Activated CD4-positive, alpha-beta T cell treated with anti-CD3 and anti-CD28 coated beads, Interleukin-10, Interleukin-2, amounts not matched to agents 100 ng/mL and 50 ng/mL, durations not matched to agents 16 hours and 8 hours (primary cell): ENCODE measurements at regions not wholly inside any gene's neighbourhood (a gene's known extent, or its start where the extent isn't known, plus 50 kb on each side); places are given as distances from the start of the nearest gene placed in this dataset.
"Not testable (repeated sequence)": the region's sequence is repeated elsewhere in the genome, so short reads cannot be mapped to it uniquely, and the experiment has no call there.

ENCODE experiments used
- DNase-seq: peaks from one replicate; pipeline ENCODE4 v3.0.0-alpha.2; 2020

DNA sequence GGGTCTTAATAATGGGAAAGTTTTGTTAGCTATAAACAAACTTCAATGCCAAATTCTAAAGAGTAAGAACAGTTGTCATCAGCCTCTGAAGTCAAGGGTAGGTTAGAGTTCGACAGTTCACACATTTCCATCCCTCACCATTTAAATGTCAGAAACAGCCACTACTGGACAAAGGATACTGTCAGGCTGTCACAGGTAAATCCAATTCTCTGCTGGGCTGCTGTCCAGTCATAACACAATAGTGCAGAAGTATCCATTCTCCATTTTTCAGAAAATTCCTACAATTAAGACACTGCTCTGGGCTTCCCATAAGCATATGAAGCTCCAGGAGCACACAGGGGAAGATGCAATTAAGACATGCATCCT lies 221.4 kb downstream of the RPS29 start:
- no peak for DNase-seq

DNA sequence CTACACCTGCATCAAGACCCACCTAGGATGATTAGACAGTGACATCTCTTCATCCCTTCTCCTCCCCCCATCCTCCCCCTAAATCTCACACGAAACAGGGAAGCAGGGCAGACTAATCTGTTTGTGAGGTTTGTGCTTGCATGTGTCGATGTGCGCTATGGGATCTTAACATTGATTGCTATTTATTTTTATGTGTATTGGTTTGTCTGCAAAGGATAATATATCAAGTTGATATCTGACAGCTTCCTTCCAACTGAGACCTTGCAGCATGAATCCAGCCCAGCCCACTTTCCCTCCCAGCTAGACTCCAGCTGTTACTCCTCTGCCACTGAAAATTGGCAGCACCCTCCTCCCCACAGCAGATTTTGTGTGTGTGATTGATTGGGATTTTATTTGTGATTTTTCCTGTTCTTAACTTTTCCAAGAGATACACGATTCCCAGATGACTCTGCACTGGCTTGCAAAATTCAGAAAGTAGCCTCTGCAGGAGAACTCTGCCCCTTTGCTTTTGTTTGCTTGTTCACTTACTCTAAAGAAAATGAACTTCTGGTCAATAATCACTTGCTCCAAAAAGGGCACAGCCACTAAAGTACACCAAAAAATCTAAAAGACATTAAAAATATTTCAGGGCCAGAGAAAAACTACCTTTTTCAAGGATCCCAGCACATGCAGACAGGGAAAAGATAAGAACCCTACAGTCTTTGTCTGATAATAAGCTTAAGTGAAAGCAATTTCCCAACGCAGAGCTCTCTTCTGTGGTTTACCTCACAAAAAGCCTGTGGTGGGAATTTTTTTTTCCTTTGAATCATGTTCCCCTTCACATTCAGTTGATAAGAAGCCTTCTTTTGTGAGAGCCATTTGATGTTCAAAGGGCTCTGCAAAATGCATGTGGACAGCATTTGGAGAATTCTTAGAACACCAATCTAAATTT lies 222.1 kb downstream of the RPS29 start:
- no peak for DNase-seq

DNA sequence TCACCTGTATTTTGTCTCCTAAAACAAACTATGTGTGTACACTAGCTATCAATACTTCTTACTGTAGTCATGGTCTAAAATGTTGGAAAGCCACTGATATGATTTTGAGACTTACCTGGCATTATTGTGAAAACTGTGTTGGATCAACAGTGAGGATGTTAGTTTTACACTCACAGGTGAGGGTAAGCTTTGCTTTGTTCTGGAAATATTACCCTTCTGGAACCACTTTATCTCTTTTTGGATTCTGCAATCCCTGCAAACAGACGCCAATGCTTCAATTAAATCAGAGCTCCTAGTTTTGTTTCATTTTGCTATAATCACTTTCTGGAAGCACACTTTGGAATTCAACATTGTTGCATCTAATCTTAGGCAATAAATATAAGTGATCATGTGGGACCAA lies 223.3 kb downstream of the RPS29 start:
- no peak for DNase-seq

DNA sequence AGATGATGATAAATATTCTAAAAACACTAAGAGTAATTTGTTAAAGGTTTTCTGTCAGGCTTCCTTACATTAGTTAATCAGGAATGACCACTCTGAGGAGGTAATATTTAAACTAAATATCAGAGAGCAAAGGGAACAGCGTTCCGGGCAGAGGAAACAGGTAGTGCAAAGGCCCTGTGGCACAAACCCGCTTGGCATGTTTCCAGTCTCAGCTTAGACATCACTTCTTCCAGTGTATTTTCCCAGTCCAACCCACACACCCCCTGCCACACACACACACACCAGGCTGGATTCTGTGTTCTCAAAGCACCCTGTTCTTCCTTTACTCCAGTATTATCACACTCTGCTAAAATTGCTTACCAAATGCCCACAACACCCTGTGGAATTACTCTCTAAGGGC lies 247.1 kb downstream of the RPS29 start:
- no peak for DNase-seq

DNA sequence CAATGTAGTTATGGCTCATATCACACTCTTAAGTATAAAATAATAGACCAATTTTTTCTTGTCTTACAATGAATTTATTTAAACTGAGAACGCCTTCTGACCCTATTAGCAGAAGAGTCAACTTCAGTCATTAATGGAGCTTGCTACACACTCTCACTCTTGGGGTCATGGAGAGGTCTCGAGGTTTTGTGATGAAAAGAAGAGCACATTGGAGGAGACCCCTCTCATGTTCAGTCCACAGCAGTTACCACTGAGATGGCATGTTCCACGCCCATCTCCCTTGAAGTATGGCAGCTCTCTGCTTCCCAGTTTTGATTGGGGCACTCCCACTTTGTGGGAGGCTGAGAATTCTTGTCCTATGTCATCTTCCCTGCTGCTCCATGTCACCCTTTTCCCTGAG lies 266.4 kb downstream of the RPS29 start:
- DNase-seq: no peak

DNA sequence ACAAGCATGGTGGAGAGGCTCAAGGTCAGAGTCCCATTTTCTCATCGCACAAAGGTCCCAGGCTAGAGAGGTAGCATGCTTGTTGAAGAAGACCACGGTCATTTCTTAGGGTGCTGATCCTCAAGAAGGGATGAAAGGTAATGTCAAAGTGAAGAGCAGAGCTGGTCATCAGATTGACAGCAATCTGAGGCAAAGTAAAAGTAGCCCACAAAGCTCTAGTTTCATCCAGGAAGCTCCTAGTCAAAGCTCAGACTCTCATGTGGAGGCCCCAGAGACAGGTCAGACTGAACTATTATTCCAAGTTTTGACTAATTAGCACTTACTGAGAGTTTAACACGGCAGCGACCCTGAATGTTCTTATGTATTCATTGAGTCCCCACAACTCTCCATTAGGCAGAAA lies 270.6 kb downstream of the RPS29 start:
- no peak for DNase-seq

DNA sequence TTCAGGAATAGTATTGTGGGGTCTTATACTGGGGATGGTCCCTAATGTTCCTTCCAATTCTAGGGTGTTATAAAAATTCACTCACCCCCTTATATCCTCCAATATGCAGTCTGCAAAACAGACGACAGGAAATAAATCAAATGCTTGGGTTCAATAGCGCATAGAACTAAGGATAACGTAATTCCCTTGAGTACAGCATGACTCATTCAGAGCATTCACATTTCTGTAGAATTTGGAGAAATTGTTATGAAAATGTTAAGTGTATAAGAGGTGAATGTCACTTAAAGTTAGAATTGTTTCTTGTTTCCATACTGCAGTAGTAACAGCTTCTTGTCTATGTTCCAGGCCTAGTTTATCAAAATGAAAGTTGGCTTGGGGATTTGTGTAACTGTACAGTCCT lies 271.4 kb downstream of the RPS29 start:
- no peak for DNase-seq

DNA sequence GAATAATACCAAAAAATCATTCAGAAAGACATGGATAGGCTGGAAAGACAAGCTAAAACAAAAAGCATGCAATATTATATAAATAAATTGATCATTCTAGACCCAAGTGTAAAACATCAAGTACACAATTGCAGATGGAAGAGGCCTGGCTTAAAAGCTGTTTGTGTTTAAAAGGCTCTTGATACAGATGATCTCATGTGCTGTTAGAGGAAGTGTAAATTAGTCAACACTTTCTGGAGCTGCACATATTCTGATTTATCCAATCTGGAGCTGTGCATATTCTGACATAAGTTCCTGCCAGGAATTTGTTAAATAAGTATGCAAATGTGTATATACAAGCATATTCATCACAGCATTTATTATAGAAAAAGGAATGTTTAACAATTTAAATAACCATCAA lies 273.1 kb downstream of the RPS29 start:
- DNase-seq: no peak

DNA sequence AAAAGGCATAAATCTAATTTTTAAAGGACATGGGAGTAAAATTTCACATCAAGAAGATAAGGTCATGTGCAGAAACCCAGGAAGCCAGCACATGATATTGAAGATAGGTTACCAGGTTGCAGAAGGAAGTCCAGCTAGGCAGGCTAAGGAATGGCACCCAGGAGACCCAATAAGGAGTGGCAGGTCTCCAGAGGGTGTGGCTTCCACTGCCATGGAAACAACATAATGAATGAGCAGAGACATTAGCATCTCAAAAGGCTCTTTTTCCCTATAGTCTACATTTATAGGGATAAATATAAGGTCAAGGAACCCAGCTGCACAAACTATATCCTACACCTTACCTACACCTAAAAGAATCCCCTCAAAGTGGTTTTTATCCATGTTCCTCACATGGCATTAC lies 275.9 kb downstream of the RPS29 start:
- no peak for DNase-seq

DNA sequence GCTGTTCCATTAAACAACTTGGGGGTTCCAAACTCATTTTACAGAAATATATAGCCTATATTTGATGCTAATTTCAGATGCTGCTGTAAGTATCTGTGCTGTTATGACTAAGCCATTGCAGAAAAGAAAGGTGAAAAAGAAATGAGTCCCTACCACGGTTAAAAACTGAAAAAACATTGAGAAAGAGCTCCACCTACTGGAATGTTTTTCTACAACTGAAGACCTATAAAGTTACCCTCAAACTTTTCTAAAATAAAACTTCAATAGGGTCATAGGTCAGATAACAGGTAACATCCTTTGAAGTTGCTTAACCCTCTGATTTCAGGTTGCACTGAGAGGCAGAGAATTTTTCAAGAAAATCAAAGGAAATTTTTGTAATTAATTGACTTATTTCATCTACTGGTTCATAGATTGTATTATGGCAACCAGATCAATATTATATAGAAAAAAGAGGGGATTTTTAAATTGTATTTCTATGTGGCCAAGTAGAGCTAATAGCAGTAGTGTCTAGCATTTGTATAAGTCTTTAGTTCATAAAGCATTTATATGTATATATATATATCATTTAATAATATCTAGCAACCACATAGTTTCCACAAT lies 279.9 kb downstream of the RPS29 start:
- DNase-seq: peak; percentile 38

DNA sequence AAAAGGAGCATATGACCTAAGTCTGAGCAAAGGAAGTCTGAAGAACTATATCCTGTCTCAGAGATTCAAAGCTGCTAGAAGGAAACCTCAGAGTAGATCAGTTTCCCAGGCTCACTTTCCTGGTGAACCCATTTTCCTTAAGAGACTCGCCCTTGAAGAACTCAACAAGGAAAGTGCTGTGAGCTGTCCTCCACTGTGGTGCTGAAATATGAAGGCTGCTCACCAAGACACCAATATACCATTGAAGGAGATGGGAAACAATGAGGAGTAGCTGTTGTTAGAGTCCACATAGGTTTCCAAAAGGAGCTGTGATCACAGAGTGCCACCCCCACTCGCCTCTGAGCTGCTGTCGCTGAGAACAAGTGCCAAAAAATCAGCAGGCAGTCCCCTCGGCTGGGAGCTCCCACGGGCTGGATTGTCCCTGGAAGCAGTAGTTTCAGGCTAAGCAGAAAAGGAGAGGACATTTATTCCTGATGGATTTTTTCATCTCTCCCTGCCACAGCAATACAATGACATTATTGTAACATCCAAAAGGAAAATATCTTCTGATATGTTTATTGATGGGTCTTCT lies 282.1 kb downstream of the RPS29 start:
- DNase-seq: no peak

DNA sequence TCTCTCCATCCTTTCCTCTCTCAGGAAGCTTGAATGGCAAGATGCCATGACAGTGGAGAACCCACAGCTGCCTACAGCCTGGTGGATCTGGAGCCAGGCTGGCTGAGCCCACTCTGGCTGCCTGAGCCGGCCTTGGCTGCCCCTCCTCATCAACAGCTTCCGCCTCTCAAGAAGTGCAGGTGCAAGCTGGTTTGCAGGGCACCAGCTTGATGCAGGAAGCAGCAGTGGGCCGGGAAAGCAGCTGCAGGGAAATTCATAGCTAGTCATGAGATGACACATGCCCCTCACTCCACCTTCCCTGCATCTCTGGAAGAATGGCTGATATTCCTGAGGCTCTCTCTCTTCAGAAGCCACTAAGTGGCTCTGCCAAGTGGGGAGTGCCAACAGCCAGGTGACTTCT lies 289.1 kb downstream of the RPS29 start:
- DNase-seq: no peak

DNA sequence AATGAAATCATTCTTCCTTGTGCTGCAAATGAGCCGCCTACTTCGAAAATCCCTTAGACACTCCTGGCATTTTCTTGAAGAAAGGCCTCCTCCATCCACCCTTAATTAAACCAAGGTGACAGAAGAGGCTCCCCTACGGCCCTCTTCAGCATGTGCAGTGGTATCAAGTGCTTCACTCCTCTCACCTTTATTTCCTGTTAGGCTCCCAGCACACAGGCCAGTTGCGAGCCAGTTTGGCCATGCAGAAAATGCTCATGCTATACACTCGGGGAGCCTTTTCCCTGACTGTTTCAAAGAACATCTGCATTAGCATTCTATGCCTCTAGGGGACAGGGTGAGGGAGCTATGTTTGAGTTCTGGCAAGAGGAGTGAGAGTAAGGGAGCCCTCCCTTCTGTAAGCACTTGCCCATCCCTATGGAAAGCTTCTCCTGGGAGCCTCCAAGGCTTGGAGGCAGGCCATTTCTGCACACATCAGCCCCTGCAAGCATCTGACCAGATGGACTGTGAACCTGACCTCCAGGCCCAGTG lies 291.5 kb downstream of the RPS29 start:
- DNase-seq: no peak

DNA sequence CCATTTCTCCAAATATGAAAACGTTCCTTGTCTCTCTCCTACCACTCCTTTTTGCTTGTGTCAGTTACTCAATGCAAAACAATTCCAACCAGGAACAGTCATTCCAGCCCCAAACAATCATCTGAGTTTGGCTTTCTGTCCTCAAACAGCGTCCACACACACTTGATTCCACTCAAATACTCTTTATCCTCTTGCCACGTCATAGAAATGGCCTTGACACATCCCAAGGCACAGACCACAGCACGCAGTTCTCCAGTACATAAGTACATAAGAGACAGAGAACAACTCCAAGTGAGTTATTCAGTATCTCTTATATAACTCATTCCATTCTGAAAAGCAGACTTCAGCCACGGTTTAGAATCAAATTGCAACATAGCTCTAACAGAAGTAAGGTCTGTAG lies 299.2 kb downstream of the RPS29 start:
- no peak for DNase-seq

DNA sequence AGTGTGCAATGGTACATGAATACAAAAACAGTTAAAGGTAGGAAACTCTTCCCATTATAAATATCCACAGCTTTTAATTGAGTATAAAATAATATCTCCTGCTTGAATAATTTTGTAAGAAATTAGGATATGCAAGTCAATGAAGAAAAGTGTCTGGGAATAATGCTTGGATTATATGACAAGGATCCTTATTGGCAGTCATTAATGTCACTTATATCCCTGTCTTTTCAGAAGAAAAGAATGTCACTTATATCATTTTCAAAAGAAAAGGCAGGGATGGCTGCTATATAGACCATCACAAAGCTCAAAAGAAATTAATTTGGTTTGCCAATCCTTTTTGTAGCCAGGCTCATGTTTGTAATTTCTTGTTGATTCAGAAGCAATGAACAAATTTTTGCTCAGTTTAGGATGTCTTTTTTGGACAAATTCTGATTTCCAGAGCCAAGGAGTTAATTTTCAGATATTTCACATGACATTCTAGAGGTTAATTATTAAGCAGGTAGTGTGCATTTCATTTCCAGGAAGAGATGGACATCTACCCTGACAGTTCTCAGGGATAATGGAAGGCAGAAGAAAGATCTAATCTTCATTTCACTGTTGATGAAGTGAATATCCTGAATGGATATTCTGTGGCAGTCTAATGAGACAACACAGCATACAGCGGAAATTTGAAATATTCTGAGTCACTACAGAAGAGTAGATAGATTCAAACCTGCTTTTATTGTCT lies 299.8 kb downstream of the RPS29 start:
- no peak for DNase-seq

DNA sequence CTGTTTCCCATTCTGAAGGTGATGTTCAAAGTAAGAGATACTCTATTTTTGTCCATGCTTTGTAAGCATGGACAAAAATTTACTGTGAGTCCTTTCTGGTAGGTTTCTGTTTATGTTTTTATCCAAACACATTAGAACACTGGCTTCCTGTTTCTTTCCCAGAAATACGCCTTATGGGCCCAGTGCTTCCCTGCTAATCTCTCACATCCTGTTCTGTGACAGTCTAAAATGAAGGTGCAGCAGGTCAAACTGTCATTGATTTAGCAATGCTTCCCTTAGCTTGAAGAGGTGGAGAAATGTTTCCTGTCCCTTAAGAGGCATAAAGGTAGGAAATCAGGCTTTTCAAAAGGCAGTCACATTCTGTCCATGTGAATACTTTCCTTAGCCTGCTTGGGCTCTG lies 305.6 kb downstream of the RPS29 start:
- DNase-seq: no peak

DNA sequence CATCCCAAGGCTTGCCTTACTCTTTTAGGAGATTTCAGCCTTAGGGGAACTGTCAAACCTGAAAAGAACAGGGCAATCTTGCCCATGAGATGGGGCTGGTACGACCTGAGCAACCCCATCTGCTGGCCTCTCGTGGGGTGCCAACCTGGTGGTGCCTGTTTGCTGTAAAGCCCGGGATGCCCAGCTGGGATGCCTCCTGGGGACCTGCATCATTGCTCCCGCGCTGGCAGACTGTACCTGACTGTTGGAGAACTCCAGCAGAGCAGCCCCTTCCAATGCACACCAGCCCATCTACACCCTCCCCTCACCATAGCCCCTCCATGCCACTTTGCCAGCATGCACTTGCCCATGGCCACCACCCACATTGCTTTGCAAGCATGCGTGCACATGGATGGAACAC lies 335.7 kb downstream of the RPS29 start:
- DNase-seq: no peak

DNA sequence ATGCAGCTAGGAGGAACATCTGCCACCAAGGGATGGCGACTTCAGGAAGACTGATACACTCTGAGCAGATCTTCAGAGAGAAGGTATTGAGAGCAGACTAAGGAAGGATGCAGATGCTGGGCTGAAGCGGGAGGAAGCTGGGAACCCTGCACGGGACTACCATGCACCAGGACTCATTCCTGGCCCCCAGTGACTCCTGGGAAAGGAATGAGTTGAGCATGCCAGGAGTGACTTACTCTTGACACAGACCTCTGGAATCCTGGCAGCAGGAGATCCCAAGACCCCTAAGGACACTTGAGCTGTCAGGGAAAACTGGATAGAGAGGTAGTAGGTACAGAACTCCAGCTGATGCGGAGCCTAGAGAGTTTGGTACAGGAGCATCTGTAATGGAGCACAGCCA lies 336.1 kb downstream of the RPS29 start:
- no peak for DNase-seq

DNA sequence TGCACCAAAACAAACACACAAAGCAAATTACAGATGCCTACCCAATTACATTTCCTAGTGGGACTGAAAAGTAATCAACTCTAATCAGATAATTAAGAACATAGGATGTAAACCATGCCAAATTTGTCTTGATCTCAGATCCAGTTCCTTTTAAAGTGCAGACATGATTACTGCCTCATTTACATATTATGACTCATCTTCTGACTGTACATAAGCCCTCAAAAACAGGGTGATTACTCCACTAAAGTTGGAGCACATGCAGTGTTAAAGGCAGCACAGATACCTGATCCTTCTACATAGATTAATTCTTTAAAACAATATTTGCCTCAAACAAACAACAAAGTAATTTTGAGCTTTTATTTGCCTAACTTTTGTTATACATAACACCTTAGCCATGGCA lies 337.2 kb downstream of the RPS29 start:
- DNase-seq: no peak

DNA sequence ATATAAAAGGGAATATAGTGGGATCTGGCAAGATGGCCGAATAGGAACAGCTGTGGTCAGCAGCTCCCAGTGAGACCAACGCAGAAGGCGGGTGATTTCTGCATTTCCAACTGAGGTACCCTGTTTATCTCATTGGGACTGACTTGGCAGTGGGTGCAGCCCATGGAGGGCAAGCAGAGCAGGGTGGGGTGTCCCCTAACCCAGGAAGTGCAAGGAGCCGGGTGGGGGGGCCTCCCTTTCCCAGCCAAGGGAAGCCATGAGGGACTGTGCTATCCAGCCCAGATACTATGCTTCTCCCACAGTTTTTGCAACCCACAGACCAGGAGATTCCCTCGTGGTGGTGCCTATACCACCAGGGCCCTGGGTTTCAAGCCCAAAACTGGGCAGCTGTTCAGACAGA lies 342.4 kb downstream of the RPS29 start:
- not testable (repeated sequence) for DNase-seq

DNA sequence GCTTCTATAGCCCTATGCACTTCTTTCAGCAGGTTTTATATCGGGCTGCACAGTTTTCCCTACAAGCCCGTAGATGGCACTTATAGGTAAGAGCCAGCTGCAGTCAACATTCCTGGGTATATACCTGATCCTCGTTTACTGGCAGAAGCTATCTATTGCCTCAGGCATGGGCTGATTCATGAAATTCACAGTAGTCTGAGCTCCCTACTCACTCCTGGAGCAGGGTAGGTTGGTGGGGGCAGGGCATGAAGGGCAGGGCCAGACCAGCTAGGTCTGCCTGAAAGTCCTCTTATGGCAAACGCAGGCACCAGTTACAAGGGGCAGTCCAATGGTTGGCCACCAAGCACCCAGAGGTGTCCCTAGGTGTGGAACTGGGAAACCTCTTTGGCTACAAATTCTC lies 345.8 kb downstream of the RPS29 start:
- no peak for DNase-seq

DNA sequence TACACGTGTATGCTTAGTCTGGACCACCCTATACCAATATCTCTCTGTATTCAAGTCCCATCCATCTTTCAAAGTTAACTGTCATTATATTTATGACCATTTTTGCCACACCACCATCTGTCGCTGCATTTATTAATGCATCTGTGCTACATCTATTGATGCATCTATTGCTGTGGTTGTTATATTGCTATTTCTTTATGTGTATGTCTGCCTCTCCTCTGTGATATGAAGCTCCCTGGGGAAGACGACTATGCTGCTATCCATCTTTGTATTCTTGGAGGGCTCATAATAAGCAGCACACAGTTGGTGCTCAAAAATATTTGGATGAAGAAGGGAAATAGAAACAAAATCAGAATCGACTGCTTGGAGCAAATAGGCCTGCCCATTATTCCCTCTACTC lies 357.6 kb downstream of the RPS29 start:
- DNase-seq: no peak

DNA sequence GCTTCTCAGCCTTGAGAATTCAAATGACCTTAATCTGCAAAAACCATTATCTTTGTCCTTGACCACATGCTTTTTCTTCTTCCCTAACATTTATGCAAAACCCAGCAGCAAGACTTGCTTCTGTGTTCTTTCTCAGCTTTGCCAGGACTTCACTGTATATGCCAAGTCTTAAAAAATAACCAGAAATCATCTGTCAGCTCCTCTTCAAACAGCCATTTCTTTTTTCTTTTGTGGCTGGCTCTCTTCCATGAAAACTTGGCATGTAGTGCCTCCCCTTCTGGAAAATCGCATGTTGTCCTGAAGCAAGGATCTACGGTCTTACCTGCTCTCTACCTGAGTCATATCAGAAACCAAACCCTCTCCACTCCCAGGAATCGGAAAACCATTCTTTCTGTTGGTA lies 364.9 kb downstream of the RPS29 start:
- no peak for DNase-seq

DNA sequence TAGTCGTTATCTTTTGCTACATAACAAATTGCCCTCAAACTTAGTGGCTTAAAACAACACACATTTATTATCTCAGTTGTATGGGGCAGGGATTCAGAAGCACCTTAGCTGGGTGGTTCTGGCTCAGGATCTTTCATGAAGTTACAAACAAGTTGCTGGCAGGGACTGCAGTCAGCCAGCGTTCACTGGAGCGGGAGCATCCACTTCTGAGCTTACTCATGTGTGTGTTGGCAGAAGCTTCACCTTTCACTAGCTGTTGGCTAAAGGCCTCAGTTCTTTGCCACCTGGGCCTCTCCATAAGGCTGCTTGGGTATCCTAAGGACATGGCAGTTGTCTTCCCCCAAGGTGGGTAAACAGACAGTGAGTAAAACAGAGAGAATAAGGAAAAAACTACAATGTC lies 365.7 kb downstream of the RPS29 start:
- DNase-seq: no peak
